COR-L47 (cell line): ENCODE measurements at regions not wholly inside any gene's neighbourhood (a gene's known extent, or its start where the extent isn't known, plus 50 kb on each side); places are given as distances from the start of the nearest gene placed in this dataset.
A peak's percentile ranks its signal among the peaks of the same experiment; 100 is the strongest.
"Not testable (repeated sequence)": the region's sequence is repeated elsewhere in the genome, so short reads cannot be mapped to it uniquely, and the experiment has no call there.

ENCODE experiments used
- DNase-seq: peaks from one replicate; lab custom pipeline; 2025; lab: John Stamatoyannopoulos, UW

GRCh38 chr20:30669330-30670029 is 588.0 kb upstream of the DEFB115 start:
- DNase-seq, result not testable (repeated sequence)

DNA sequence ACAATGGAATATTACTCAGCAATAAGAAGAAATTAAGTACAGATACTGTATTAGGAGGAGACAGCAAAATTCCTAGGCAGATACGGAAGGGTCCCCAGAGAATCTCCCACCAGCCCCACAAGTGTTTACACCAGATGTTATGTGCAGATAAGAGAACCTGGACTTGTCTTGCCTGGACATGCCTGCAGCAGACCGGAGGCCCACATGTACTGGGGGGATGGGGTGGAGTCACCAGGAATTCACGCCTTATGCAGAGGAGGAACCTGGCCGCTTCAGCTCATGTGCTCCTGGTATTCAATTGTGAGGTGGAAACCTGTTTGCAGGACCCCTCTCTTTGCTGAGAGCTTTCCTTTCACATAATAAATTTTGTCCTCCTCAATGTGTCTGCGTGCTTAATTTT is 586.3 kb upstream of the DEFB115 start:
- DNase-seq, result not testable (repeated sequence)

DNA sequence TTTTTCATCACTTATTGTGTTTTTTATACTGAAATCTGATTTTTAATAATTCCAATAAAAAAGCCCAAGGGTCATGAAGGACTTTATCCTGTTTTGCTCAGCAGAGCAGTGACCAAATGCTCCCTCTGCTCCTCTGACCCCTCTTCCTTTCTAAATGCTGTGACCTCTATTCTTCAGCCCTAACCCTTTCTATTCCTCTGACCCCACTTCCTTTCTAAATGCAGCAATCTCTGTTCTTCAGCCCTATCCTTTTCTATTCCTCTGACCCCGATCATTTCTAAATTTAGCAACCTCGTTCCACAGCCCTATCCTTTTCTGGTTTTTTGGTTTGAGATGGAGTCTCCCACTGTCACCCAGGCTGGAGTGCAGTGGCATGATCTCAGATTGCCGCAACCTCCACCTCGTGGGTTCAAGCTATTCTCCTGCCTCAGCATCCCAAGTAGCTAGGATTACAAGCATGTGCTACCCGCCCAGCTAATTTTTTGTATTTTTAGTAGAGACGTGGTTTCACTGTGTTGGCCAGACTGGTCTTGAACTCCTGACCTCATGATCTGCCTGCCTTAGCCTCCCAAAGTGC is 581.4 kb upstream of the DEFB115 start:
- not testable (repeated sequence) for DNase-seq

DNA sequence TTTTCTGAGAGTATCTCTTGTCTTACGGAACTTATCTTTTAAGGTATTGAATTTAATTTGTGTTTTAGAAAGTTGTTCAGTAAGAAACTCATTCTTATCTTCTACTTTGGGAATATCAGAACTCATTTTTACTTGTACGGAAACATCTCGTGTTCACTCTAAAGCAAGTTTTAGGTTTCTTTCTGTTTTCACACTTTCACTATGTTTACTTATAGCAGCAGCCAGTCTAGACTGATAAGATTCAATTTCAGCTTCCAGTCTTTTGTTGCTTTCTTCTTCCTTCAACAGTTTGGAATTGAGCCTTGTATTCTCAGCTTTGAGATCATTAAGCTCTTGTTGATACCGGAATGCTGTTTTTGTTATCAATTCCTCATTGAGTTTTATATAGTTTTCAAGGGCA is 575.2 kb upstream of the DEFB115 start:
- not testable (repeated sequence) for DNase-seq

GRCh38 chr20:30712861-30713260 is 544.6 kb upstream of the DEFB115 start:
- DNase-seq, result not testable (repeated sequence)

DNA sequence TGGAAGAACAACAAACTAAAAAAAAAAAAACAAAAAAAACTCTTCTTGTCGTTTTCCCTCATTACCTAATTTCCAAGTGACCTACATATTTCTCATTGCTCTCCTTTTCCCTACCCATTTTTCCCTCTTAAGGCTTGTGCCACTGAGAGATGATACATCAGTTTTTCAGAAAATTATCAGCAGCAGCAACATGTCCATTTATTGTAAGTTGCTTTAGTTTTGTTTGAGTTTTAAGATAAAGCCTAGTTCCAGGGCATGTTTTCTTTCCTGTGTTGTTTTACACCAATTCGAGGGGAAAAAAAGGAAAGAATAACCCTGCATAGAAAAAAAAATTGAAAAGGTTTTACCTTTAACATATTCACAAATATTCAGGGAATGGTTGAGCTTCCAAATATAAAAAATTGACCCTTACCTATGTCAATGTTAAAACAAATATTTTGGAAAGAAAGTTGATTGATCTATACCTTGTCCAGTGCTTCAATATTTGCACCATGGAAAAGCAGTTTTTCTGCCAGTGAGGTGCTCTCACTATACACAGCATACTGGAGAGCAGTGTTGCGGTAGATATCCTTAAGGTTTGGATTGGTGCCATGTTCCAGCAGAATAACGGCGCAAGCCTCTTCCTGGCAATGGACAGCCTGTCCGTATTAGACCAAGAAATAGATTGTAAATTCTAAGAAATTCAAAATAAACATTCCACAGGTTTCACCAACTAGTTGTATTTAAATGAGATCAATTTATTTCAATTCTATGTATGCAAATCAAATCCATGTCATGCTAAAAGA is 537.9 kb upstream of the DEFB115 start:
- DNase-seq, result not testable (repeated sequence)

- DNase-seq, result not testable (repeated sequence)
Observed at GRCh38 chr20:30723511-30723910, 534.0 kb upstream of the DEFB115 start.

- DNase-seq, result peak; percentile 14
Observed at GRCh38 chr20:30723934-30724687, 533.4 kb upstream of the DEFB115 start.

- not testable (repeated sequence) for DNase-seq
Observed at GRCh38 chr20:30724688-30725074, 532.8 kb upstream of the DEFB115 start.

- DNase-seq, result not testable (repeated sequence)
Observed at GRCh38 chr20:30725188-30725587, 532.3 kb upstream of the DEFB115 start.

GRCh38 chr20:30728271-30728885 is 529.1 kb upstream of the DEFB115 start:
- not testable (repeated sequence) for DNase-seq
